DND-41 (cell line): ENCODE measurements at regions not wholly inside any gene's neighbourhood (a gene's known extent, or its start where the extent isn't known, plus 50 kb on each side); places are given as distances from the start of the nearest gene placed in this dataset.

Experiments used
- ATAC-seq: fragments of 200-7000 bp; cut with Tn5 transposase; 3 replicates; pipeline ENCODE4 v1.9.1; 2021; ENCODE audit warnings: low read depth; ENCODE audit not compliant: insufficient read depth
- DNase-seq: peaks from one replicate; pipeline ENCODE4 v3.0.0-alpha.2; 2020
- H2AFZ ChIP-seq: 2 replicates; pipeline ENCODE4 v1.6.0; 2012; ENCODE audit warnings: low read depth, low read length
- H3K27ac ChIP-seq: 2 replicates; pipeline ENCODE4 v1.5.1; 2012; ENCODE audit warnings: low read length, inconsistent platforms
- H3K27me3 ChIP-seq: fragments of 200-600 bp; sonication (generic); 2 replicates; pipeline ENCODE4 v1.6.0; 2012; ENCODE audit warnings: low read length, mild to moderate bottlenecking, inconsistent platforms; ENCODE audit not compliant: insufficient read depth, poor library complexity
- H3K36me3 ChIP-seq: 2 replicates; pipeline ENCODE4 v1.5.1; 2012; ENCODE audit warnings: low read length, inconsistent platforms; ENCODE audit not compliant: insufficient read depth
- H3K4me1 ChIP-seq: 2 replicates; pipeline ENCODE4 v1.5.1; 2012; ENCODE audit warnings: mild to moderate bottlenecking, low read length; ENCODE audit not compliant: insufficient read depth
- H3K4me2 ChIP-seq: 2 replicates; pipeline ENCODE4 v1.6.0; 2012; ENCODE audit warnings: mild to moderate bottlenecking, moderate library complexity, low read length, inconsistent platforms; ENCODE audit not compliant: insufficient read depth
- H3K4me3 ChIP-seq, 2 experiments: fragments of 200-600 bp in 1 of 2; shearing (Covaris generic) in 1 of 2; 2 replicates each; pipeline ENCODE4 v1.5.1; 2012 to 2016; ENCODE audit warnings: inconsistent platforms in 2 of 2, low read length in 2 of 2, mild to moderate bottlenecking in 2 of 2, low read depth in 1 of 2, moderate library complexity in 1 of 2
- H3K79me2 ChIP-seq: 2 replicates; pipeline ENCODE4 v1.6.0; 2012; ENCODE audit warnings: low read length, inconsistent platforms; ENCODE audit not compliant: insufficient read depth
- H3K9ac ChIP-seq: 2 replicates; pipeline ENCODE4 v1.6.0; 2012; ENCODE audit warnings: low read depth, mild to moderate bottlenecking, inconsistent platforms, low read length, moderate library complexity
- H3K9me3 ChIP-seq: 2 replicates; pipeline ENCODE4 v1.5.1; 2012; ENCODE audit warnings: low read length, moderate library complexity, mild to moderate bottlenecking, inconsistent platforms; ENCODE audit not compliant: insufficient read depth, severe bottlenecking
- H4K20me1 ChIP-seq: 2 replicates; pipeline ENCODE4 v1.6.0; 2012; ENCODE audit warnings: low read length; ENCODE audit not compliant: insufficient read depth
- CTCF ChIP-seq: IDR thresholded peaks from 2 replicates; pipeline ENCODE4 v1.5.1; 2012; ENCODE audit warnings: borderline replicate concordance, low read length, moderate library complexity, mild to moderate bottlenecking; ENCODE audit not compliant: poor library complexity, severe bottlenecking; ENCODE audit errors: extremely low read depth
- EZH2 ChIP-seq: IDR thresholded peaks from 3 replicates; pipeline ENCODE4 v1.6.1; 2012; ENCODE audit warnings: borderline replicate concordance, low read depth, mild to moderate bottlenecking, moderate library complexity, low read length, inconsistent platforms; ENCODE audit not compliant: severe bottlenecking

DNA sequence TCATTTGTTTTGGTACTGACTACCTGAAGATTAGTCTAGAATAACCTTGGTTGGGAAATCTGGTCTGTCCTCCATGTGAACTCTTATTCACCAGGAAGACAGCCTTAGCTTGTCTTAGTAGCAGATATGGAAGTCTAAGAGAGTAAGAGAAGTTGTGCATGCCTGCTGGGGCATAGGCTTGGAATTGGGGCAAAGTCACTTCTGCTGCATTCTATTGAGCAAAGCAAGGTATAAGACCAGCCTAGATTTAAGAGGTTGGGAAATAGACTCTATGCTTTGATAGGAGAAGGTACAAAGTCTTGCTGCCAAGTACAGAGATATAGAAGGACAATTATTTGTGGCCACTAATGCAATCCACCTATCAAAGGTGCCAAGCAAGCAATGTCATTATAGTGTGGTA, 464.0 kb upstream of the BOD1L1 start:
- ATAC-seq = no peak
- H3K36me3 ChIP-seq = no peaks in the 10 kb centered on the region

DNA sequence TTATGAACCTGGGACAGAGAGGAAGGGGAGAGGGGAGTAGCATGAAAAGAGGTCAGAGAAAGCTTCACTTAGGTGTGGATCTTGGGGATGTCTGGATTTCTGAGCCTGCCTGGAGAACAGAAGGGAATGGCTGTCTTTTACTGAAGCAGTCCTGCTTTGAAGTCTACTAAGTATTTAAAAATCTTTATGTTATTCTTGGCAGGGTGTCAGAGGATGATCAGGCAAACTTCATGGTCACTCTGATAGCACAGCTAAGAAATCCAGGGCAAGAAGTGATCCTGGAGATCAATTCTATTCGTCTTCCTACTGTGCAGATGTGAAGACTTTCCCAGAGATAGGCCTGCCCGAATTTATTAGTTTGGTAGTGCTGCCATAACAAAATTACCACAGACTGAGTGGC, 464.4 kb upstream of the BOD1L1 start:
- Histone ChIP-seq H3K4me1 (no peaks in the 10 kb centered on the region), H2AFZ (no peak overlapping the region), H3K9me3 (no peaks in the 10 kb centered on the region), H3K36me3 (no peaks in the 10 kb centered on the region), H4K20me1 (no peaks in the 10 kb centered on the region), H3K4me2 (no peak overlapping the region), H3K9ac (no peak overlapping the region), H3K27me3 (no peaks in the 10 kb centered on the region), H3K79me2 (no peaks in the 10 kb centered on the region), H3K4me3 (no peak overlapping the region), H3K27ac (no peak overlapping the region)
- ATAC-seq = no peak
- no peak for DNase-seq
- TF ChIP-seq CTCF (no peak), EZH2 (no peak)

More for the DNA sequence above, 464.0 kb upstream of the BOD1L1 start:
- H3K4me2 ChIP-seq = no peak overlapping the region
- H3K4me3 ChIP-seq = no peak overlapping the region
- H3K4me1 ChIP-seq = no peaks in the 10 kb centered on the region
- TF ChIP-seq CTCF (no peak), EZH2 (no peak)
- H2AFZ ChIP-seq = no peak overlapping the region
- H4K20me1 ChIP-seq = no peaks in the 10 kb centered on the region
- H3K27me3 ChIP-seq = no peaks in the 10 kb centered on the region
- no peak for DNase-seq
- no peak overlapping the region for H3K9ac ChIP-seq
- no peak overlapping the region for H3K27ac ChIP-seq
- H3K79me2 ChIP-seq = no peaks in the 10 kb centered on the region
- H3K9me3 ChIP-seq = no peaks in the 10 kb centered on the region

DNA sequence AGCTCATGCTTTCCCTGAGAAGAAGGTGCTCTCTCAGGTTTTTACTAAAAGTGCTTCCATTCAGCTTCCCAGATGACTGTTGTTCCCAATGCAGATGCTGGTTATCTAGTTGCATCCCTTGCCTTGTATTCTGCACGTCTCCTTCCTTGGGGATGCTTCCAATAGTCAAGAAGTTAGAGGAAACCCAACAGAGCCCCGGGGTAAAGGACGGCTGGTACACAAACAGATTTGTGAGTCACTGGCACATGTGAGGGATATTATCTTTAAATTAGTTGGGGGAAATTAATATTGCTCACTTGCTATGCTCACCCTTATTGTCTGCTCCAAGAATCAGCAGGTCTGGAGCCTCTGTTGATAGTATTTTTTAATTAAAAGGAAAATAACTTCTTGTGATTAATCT, 465.2 kb upstream of the BOD1L1 start:
- no peaks in the 10 kb centered on the region for H3K79me2 ChIP-seq
- no peak for DNase-seq
- no peaks in the 10 kb centered on the region for H3K4me1 ChIP-seq
- no peak for TF ChIP-seq EZH2
- no peak for TF ChIP-seq CTCF
- no peaks in the 10 kb centered on the region for H3K9me3 ChIP-seq
- no peak overlapping the region for H2AFZ ChIP-seq
- no peaks in the 10 kb centered on the region for H3K36me3 ChIP-seq
- no peak for ATAC-seq
- H3K4me3 ChIP-seq = no peak overlapping the region
- H4K20me1 ChIP-seq = no peaks in the 10 kb centered on the region
- no peak overlapping the region for H3K4me2 ChIP-seq
- H3K27me3 ChIP-seq = no peaks in the 10 kb centered on the region
- H3K9ac ChIP-seq = no peak overlapping the region
- no peak overlapping the region for H3K27ac ChIP-seq

DNA sequence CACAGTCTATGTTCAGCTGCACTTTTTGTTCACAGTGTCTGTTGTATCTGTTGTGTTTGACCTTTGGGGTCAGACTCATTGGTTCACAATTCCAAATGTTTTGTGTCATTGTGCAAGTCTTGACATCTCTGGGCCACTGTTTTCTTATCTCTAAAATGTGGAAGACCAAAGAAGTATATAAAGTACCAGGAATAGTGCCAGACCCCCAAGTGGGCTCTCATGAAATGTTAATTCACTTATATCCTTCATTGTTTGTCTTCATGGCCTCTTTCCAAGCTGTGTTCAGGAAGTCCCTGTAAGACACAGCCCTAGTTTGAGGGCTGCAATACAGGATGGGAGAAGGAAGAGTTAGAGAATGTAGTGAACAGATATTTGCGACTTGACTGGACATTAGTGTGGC, 468.3 kb upstream of the BOD1L1 start:
- Histone ChIP-seq H3K4me2 (no peak overlapping the region), H3K27ac (no peak overlapping the region), H3K4me1 (no peaks in the 10 kb centered on the region), H3K9me3 (no peaks in the 10 kb centered on the region), H3K36me3 (no peaks in the 10 kb centered on the region), H3K4me3 (no peak overlapping the region), H2AFZ (no peak overlapping the region), H4K20me1 (no peaks in the 10 kb centered on the region), H3K27me3 (no peaks in the 10 kb centered on the region), H3K9ac (no peak overlapping the region), H3K79me2 (no peaks in the 10 kb centered on the region)
- no peak for DNase-seq
- ATAC-seq = no peak
- TF ChIP-seq EZH2 (no peak), CTCF (no peak)
